ENCODE measurements at regions not wholly inside any gene's neighbourhood (a gene's known extent, or its start where the extent isn't known, plus 50 kb on each side); places are given as distances from the start of the nearest gene placed in this dataset.

DNA sequence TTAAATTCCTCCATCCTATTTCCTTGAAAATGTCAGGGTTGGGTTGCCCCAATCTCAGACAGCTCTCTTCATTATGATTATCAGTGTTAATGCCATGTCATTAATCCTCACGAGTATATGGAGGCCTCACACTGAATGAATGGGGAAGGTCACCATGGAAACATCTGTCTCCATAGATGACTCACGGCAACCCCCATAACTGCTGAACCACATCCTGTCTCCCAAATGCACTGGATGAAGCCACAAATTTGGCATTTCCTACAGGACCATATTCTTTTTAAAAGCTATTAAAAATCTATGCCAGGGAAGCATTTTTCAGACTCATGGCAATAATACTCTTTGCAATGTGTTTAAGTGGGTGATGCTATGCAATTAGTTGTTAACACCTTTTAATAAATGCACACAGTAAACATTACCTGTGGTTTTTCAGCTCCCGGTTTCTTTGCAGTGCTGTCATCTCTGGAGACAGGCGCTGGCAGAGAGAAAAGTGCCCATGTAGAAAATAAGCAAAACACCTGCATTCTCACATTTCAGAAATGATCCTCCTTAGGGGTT lies 80.1 kb upstream of the PTPRK start:
- TF ChIP-seq EZH2 (IDR thresholded peaks at IDR 0.05; ENCODE audit: low read length) (no peak), CTCF (optimal IDR thresholded peaks at IDR 0.05 in 1 of 3, IDR thresholded peaks at IDR 0.05 in 1 of 3, conservative IDR thresholded peaks at IDR 0.05 in 1 of 3; ENCODE audit: extremely low read depth in 1 of 3, insufficient read depth in 2 of 3, low read length in 3 of 3) (no peak)
- no peaks in the 10 kb centered on the region for H3K36me3 ChIP-seq (ENCODE audit: control insufficient read depth in 2 of 2, extremely low read depth in 1 of 2, insufficient read depth in 2 of 2, low read length in 2 of 2)
- FAIRE-seq: peak; percentile 96
- dilution Hi-C loops (cut with MboI; ENCODE audit: extremely low pct_ligation_motif_present, low sequenced_read_pairs): no loop called here
- no peaks in the 10 kb centered on the region for H3K27me3 ChIP-seq (ENCODE audit: control insufficient read depth, extremely low read depth, insufficient read depth, low read length)
- peak overlapping the region; percentile 73 for H3K4me2 ChIP-seq (ENCODE audit: control insufficient read depth, extremely low read depth, insufficient read depth, low read depth, low read length)
- H3K9me3 ChIP-seq (ENCODE audit: control insufficient read depth, low read depth, low read length): no peaks in the 10 kb centered on the region
- no peak overlapping the region for H2AFZ ChIP-seq (ENCODE audit: control insufficient read depth, low read length)
- no peak overlapping the region for H3K9ac ChIP-seq (ENCODE audit: control insufficient read depth, extremely low read depth, insufficient read depth, low read length)
- H3K9me1 ChIP-seq (ENCODE audit: control insufficient read depth, extremely low read depth, insufficient read depth, low read length): no peaks in the 10 kb centered on the region
- H3K4me1 ChIP-seq (ENCODE audit: control insufficient read depth, extremely low read depth, insufficient read depth, low read length): peaks cover 74% of the 10 kb centered on the region
- H3K79me2 ChIP-seq (ENCODE audit: control insufficient read depth, insufficient read depth, low read length): no peaks in the 10 kb centered on the region
- no peaks in the 10 kb centered on the region for H4K20me1 ChIP-seq (ENCODE audit: control insufficient read depth, extremely low read depth, insufficient read depth, low read length)
- peak overlapping the region; percentile 80 for H3K27ac ChIP-seq (ENCODE audit: control insufficient read depth, insufficient read depth, low read length)
- H3K4me3 ChIP-seq (ENCODE audit: control insufficient read depth in 2 of 3, extremely low read depth in 1 of 3, insufficient read depth in 2 of 3, low read depth in 1 of 3, low read length in 3 of 3): no peak overlapping the region
- peak; percentile 66 for DNase-seq (ENCODE audit: low read depth, low spot score)

- no peak for TF ChIP-seq EZH2 (IDR thresholded peaks at IDR 0.05; ENCODE audit: low read length)
- TF ChIP-seq CTCF (optimal IDR thresholded peaks at IDR 0.05 in 1 of 3, IDR thresholded peaks at IDR 0.05 in 1 of 3, conservative IDR thresholded peaks at IDR 0.05 in 1 of 3; ENCODE audit: extremely low read depth in 1 of 3, insufficient read depth in 2 of 3, low read length in 3 of 3): no peak
- H3K4me3 ChIP-seq (ENCODE audit: control insufficient read depth in 2 of 3, extremely low read depth in 1 of 3, insufficient read depth in 2 of 3, low read depth in 1 of 3, low read length in 3 of 3): peak overlapping the region in 2 of 3 experiments; percentile 6 to 29
- no peaks in the 10 kb centered on the region for H3K79me2 ChIP-seq (ENCODE audit: control insufficient read depth, insufficient read depth, low read length)
- DNase-seq (ENCODE audit: low read depth, low spot score): no peak
- H3K4me2 ChIP-seq (ENCODE audit: control insufficient read depth, extremely low read depth, insufficient read depth, low read depth, low read length): peak overlapping the region; percentile 73
- no peaks in the 10 kb centered on the region for H3K36me3 ChIP-seq (ENCODE audit: control insufficient read depth in 2 of 2, extremely low read depth in 1 of 2, insufficient read depth in 2 of 2, low read length in 2 of 2)
- peak overlapping the region; percentile 80 for H3K27ac ChIP-seq (ENCODE audit: control insufficient read depth, insufficient read depth, low read length)
- FAIRE-seq: no peak
- H2AFZ ChIP-seq (ENCODE audit: control insufficient read depth, low read length): no peak overlapping the region
- peaks cover 66% of the 10 kb centered on the region for H3K4me1 ChIP-seq (ENCODE audit: control insufficient read depth, extremely low read depth, insufficient read depth, low read length)
- no peaks in the 10 kb centered on the region for H3K27me3 ChIP-seq (ENCODE audit: control insufficient read depth, extremely low read depth, insufficient read depth, low read length)
- no peaks in the 10 kb centered on the region for H4K20me1 ChIP-seq (ENCODE audit: control insufficient read depth, extremely low read depth, insufficient read depth, low read length)
- dilution Hi-C loops (cut with MboI; ENCODE audit: extremely low pct_ligation_motif_present, low sequenced_read_pairs): no loop called here
- H3K9ac ChIP-seq (ENCODE audit: control insufficient read depth, extremely low read depth, insufficient read depth, low read length): peak overlapping the region; percentile 16
- H3K9me1 ChIP-seq (ENCODE audit: control insufficient read depth, extremely low read depth, insufficient read depth, low read length): no peaks in the 10 kb centered on the region
- H3K9me3 ChIP-seq (ENCODE audit: control insufficient read depth, low read depth, low read length): no peaks in the 10 kb centered on the region
Measured at GRCh38 chr6:128599036-128599435, 78.6 kb upstream of the PTPRK start.
